Left forelimb (tissue), 1 donor: ENCODE measurements at regions not wholly inside any gene's neighbourhood (a gene's known extent, or its start where the extent isn't known, plus 50 kb on each side); places are given as distances from the start of the nearest gene placed in this dataset.
"Not testable (repeated sequence)": the region's sequence is repeated elsewhere in the genome, so short reads cannot be mapped to it uniquely, and the experiment has no call there.

Source experiments
- DNase-seq: peaks from one replicate; pipeline ENCODE4 v3.0.0-alpha.2; 2018; ENCODE audit warnings: low spot score

- DNase-seq = no peak
These were observed 420.9 kb downstream of the PCNX1 start for GRCh38 chr14:71328183-71328582.

- no peak for DNase-seq
These were observed 421.7 kb downstream of the PCNX1 start for GRCh38 chr14:71328954-71329353.

GRCh38 chr14:71331403-71331802 lies 424.1 kb downstream of the PCNX1 start:
- no peak for DNase-seq

DNA sequence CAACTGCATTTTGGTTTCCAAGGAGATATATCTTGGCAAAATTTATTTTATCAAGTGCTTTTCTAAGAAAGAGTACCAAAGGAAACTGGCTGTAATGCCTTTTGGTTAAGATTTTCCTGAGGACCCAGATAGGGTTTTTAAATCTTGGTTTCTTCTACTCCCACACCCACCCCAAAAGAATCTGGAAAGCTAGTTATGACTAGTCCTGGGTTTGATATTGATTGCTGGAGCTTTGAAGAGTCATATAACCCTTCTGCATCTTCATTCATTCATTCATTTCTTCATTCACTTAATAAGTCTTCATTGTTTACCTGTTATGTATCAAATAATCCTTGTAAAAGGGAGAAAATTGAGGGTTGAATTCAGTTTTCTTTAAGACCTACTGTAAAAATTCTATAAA lies 425.2 kb downstream of the PCNX1 start:
- no peak for DNase-seq

GRCh38 chr14:71333705-71334104 lies 426.4 kb downstream of the PCNX1 start:
- no peak for DNase-seq

- no peak for DNase-seq
These were observed 429.4 kb downstream of the PCNX1 start for GRCh38 chr14:71336489-71337192.

- no peak for DNase-seq
These were observed 430.9 kb downstream of the PCNX1 start for GRCh38 chr14:71338153-71338552.

DNA sequence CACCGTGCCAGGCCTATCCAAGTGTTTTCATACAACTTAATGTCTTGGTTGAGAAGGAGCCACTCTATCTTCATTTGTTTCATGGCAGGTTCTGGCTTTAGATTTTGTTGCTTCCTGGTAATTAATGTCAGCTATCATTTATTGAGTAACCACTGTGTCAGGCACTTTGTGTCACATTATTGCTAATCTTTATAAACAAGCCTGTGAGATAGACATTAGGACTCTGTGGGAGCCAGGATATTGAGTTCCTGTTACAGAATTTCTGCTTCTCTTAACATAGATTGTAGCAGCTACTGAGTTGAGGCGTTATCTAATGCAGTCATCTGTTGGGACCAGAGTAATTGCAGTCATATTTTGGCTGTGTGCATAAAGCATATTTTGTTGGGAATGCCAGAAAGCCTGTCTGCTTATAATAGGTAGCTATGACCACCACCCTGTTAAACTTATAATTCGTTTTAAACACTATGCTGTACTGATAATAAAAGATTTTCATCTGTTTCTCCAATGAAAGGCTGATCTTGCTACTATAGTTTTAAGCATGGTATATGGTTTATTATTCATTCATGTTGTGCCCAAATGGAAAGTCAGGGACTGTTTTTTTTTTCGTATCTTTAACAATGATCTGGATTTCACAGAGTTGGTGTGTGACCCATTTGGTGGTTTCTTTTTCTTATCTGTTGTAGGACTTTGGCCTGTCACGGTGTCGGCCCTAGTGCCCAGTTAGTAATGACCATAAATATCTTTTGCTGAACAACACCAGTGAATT lies 432.6 kb downstream of the PCNX1 start:
- no peak for DNase-seq

DNA sequence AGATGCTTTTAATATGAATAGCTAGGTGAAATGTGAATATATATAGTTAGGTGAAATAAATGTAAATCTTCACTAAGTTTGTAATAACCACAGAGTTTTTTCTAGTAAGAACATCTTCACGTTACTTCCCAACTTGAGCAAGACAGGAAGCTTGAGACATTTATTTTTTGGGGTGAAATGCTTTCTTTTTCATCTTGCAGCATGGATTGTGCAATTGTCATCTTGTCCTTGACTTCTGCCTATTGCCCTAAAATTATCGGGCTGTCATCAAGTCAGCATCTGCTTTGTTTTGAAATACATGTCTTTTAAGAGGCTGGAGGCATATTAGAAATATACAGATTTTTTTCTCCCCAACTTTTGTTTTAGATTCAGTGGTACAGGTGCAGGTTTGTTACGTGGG lies 433.9 kb downstream of the PCNX1 start:
- no peak for DNase-seq

DNA sequence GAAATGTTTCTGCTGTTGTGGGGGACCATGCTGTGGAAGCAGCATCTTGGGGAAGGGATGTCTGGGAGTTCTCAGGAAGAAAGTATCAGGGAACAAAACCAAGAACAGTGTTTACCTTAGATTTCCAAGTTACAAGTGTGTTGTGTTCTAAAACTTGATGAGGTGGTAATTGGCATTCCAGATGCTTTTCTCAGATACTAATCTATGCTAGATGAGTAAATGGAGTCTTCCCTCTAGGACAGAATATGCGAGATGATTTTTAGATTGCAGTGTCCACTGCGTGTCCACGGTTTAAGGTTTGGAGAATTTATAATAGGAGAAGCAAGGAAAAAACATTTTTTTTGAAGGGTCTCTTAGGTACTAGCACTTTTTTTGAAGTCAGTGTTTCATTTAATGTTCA lies 436.5 kb downstream of the PCNX1 start:
- DNase-seq = no peak

GRCh38 chr14:71344506-71344905 lies 437.2 kb downstream of the PCNX1 start:
- no peak for DNase-seq

DNA sequence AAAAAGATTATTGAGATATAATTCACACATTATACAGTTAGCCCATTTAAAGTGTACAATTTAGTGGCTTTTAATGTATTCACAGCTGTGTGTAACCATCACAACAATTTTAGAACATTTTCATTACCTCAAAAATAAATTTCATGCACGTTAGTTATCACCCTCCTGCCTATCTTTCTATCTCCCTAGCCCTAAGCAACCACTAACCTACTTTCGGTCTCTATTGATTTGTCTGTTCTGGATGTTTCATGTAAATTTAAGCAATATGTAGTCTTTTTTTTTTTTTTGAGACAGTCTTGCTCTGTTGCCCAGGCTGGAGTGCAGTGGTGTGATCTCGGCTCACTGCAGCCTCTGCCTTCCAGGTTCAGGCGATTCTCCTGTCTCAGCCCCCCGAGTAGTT lies 439.4 kb downstream of the PCNX1 start:
- no peak for DNase-seq

- DNase-seq = no peak
These were observed 441.1 kb downstream of the PCNX1 start for GRCh38 chr14:71348394-71348793.

- no peak for DNase-seq
These were observed 441.6 kb downstream of the PCNX1 start for GRCh38 chr14:71348817-71349216.

DNA sequence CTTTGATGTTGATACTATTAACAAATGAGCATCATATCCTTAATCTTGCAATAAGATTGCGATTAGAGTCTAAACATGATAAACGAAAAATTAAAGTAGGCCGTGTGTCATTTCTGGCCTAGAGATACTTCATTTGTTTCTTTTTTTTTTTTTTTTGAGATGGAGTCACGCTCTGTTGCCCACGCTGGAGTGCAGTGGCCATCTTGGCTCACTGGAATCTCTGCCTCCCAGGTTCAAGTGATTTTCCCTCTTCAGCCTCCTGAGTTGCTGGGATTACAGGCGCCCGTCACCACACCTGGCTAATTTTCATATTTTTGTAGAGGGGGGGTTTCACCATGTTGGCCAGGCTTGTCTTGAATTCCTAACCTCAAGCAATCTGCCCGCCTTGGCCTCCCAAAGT lies 446.9 kb downstream of the PCNX1 start:
- DNase-seq = no peak

DNA sequence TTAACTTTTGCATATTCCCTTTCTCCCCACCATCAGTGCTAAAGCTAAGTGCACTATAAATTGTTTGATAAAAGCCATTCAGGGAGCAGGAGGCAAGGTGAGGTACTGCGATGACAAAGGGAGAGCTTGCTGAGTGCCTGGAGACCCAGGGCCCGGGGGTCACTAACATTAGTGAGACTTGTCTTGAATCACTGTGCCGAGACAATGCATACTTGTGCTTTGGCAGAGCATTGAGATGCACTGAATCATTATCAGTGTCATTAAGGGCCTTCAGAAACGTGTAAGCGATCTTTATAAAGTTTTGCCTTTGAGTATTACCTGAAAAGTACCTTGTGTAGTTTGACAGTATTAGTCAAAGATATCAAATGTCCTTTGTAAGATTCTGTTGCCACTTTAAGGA lies 447.5 kb downstream of the PCNX1 start:
- no peak for DNase-seq

DNA sequence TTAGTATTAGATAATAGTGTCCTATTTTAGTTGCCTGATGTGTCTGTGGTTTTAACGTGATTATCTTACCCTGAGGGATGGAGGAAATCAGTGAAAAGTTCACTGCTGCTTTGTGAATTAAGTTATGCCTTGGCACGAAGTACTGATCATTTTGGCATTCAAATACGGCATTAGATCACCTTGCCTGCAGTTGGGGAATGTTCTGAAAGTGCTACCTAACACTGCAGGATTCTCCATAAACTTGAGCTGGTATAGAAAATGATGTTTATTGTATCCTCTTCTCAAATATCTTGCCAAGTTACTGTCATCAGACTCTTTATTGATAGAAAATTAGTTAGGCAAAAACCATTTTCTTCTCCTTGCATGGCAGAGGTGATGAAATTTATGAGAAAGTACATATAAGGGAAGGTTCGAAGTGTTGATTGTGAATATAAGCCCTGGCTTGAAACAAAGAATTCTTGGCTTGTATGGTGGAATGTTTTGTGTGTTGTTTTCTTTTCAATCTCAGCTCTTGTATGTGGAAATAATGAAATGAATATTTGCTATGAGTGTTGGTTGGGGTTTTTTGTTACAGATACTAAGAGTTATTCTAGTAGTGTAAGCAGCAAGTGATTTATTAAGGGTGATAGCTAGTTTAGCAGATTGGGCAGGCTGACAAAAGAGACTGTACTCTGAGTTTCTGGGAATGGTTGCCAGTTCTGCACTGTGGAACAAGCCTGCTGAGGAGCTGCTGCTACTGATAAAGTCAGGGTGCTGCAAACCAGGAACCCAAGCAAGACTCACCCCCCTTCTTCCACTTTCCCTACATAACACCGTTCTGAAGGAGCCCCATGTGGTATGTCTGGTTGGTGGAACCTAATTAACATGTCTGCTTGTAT lies 448.3 kb downstream of the PCNX1 start:
- no peak for DNase-seq

DNA sequence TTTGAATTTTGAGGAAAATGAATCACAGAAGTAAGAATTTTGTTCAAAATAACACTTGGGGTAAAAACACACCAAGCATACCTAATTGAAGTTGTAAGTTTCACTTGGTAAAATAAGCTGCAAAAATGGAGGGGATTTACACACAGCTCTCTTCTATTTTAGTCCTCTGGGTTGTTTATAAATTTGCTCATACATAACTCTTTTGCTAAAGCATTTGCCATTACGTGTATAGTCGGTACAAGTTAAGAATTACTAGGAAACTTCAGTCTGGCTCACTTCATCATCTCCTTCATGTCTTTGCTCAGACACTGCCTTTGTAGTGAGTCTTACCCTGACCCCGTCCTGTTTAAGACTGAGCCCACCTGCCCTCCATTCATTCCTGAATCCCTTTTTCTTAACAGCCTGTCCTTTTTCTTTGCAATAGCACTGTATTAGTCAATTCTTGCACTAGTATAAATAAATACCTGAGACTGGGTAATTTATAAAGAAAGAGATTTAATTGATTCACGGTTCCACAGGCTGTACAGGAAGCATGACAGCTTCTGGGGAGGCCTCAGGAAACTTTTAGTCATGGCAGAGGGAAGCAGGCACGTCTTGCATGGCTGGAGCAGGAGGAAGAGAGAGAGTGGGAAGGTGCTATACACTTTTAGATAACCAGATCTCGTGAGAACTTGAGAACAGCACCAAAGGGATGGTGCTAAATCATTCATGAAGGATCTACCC lies 451.1 kb downstream of the PCNX1 start:
- no peak for DNase-seq

DNA sequence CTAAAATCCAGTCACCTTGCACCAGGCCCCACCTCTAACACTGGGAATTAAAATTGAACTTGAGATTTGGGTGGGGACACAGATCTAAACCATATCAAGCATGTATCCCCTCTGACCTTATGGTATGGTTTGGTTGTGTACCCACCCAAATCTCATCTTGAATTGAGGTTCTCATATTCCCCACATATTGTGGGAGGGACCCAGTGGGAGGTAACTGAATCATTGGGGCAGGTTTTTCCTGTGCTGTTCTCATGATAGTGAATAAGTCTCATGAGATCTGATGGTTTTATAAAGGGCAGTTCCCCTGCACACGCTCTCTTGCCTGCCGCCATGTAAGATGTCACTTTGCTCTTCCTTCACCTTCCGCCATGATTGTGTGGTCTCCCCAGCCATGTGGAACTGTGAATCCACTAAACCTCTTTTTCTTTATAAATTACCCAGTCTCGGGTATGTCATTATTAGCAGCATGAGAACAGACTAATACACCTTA lies 451.7 kb downstream of the PCNX1 start:
- not testable (repeated sequence) for DNase-seq

DNA sequence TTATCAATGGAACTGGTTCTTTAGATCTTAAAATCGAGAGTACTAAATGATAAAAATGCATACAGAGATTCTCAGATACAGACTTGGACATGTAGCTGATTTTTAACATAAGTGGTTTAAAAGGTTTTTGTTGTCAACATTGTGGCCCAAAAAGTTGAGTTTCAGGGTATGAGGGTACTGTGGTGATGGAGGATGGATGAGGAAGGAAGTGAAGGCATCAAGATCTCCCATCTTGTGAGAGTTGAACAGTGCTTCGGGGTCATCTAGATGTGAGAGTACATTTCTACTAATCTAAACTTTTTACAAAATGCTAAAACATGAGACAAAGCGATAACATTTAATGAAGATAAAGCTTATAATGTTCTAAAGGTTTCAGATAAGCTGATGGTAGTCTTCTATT lies 452.6 kb downstream of the PCNX1 start:
- DNase-seq = no peak

- DNase-seq = no peak
These were observed 454.1 kb downstream of the PCNX1 start for GRCh38 chr14:71361336-71361735.

GRCh38 chr14:71361874-71362273 lies 454.6 kb downstream of the PCNX1 start:
- DNase-seq = no peak
